ENCODE measurements at regions not wholly inside any gene's neighbourhood (a gene's known extent, or its start where the extent isn't known, plus 50 kb on each side); places are given as distances from the start of the nearest gene placed in this dataset.

- DNase-seq: no peak
- Mint-ChIP-seq H3K36me3 (no peaks in the 10 kb centered on the region), H3K27ac (no peak overlapping the region), H3K27me3 (peaks cover 4% of the 10 kb centered on the region), H3K4me1 (no peaks in the 10 kb centered on the region), H3K4me3 (no peak overlapping the region), H3K9me3 (no peaks in the 10 kb centered on the region)
Observed at GRCh38 chr18:21162786-21163185, 51.2 kb upstream of the ROCK1 start.

- Mint-ChIP-seq H3K36me3 (no peaks in the 10 kb centered on the region), H3K4me1 (no peaks in the 10 kb centered on the region), H3K27ac (no peak overlapping the region), H3K4me3 (no peak overlapping the region), H3K9me3 (no peaks in the 10 kb centered on the region), H3K27me3 (peaks cover 4% of the 10 kb centered on the region)
- DNase-seq: no peak
Observed at GRCh38 chr18:21163647-21164547, 52.3 kb upstream of the ROCK1 start.

GRCh38 chr18:21164548-21165095 lies 53.0 kb upstream of the ROCK1 start:
- H3K27ac Mint-ChIP-seq: no peak overlapping the region
- no peak for DNase-seq
- H3K4me3 Mint-ChIP-seq: no peak overlapping the region
- H3K4me1 Mint-ChIP-seq: no peaks in the 10 kb centered on the region
- H3K27me3 Mint-ChIP-seq: peaks cover 4% of the 10 kb centered on the region
- no peaks in the 10 kb centered on the region for H3K36me3 Mint-ChIP-seq
- H3K9me3 Mint-ChIP-seq: no peaks in the 10 kb centered on the region

GRCh38 chr18:21167641-21168377 lies 56.2 kb upstream of the ROCK1 start:
- DNase-seq: no peak
- Mint-ChIP-seq H3K4me3 (no peak overlapping the region), H3K9me3 (no peaks in the 10 kb centered on the region), H3K27ac (no peak overlapping the region), H3K27me3 (peaks cover 4% of the 10 kb centered on the region), H3K36me3 (no peaks in the 10 kb centered on the region), H3K4me1 (no peaks in the 10 kb centered on the region)

- peaks cover 4% of the 10 kb centered on the region for H3K27me3 Mint-ChIP-seq
- DNase-seq: no peak
- H3K9me3 Mint-ChIP-seq: no peaks in the 10 kb centered on the region
- H3K36me3 Mint-ChIP-seq: no peaks in the 10 kb centered on the region
- no peak overlapping the region for H3K27ac Mint-ChIP-seq
- H3K4me3 Mint-ChIP-seq: no peak overlapping the region
- H3K4me1 Mint-ChIP-seq: no peaks in the 10 kb centered on the region
Observed at GRCh38 chr18:21168880-21169279, 57.3 kb upstream of the ROCK1 start.

- H3K4me1 Mint-ChIP-seq: peaks cover 8% of the 10 kb centered on the region
- no peaks in the 10 kb centered on the region for H3K27me3 Mint-ChIP-seq
- H3K36me3 Mint-ChIP-seq: no peaks in the 10 kb centered on the region
- H3K27ac Mint-ChIP-seq: no peak overlapping the region
- H3K9me3 Mint-ChIP-seq: no peaks in the 10 kb centered on the region
- no peak overlapping the region for H3K4me3 Mint-ChIP-seq
- DNase-seq: no peak
Observed at GRCh38 chr18:21177822-21178221, 64.2 kb upstream of the GREB1L start.

GRCh38 chr18:21179590-21180220 lies 62.3 kb upstream of the GREB1L start:
- Mint-ChIP-seq H3K27me3 (no peaks in the 10 kb centered on the region), H3K36me3 (no peaks in the 10 kb centered on the region), H3K27ac (no peak overlapping the region), H3K4me1 (peaks cover 8% of the 10 kb centered on the region), H3K4me3 (no peak overlapping the region), H3K9me3 (no peaks in the 10 kb centered on the region)
- peak; percentile 35 for DNase-seq

GRCh38 chr18:21180588-21180987 lies 61.4 kb upstream of the GREB1L start:
- no peaks in the 10 kb centered on the region for H3K27me3 Mint-ChIP-seq
- no peak for DNase-seq
- H3K9me3 Mint-ChIP-seq: no peaks in the 10 kb centered on the region
- peaks cover 8% of the 10 kb centered on the region for H3K4me1 Mint-ChIP-seq
- H3K4me3 Mint-ChIP-seq: no peak overlapping the region
- H3K36me3 Mint-ChIP-seq: no peaks in the 10 kb centered on the region
- H3K27ac Mint-ChIP-seq: no peak overlapping the region

GRCh38 chr18:21181766-21182165 lies 60.3 kb upstream of the GREB1L start:
- peaks cover 8% of the 10 kb centered on the region for H3K4me1 Mint-ChIP-seq
- DNase-seq: no peak
- no peak overlapping the region for H3K4me3 Mint-ChIP-seq
- H3K36me3 Mint-ChIP-seq: no peaks in the 10 kb centered on the region
- no peak overlapping the region for H3K27ac Mint-ChIP-seq
- H3K27me3 Mint-ChIP-seq: no peaks in the 10 kb centered on the region
- H3K9me3 Mint-ChIP-seq: no peaks in the 10 kb centered on the region

- Mint-ChIP-seq H3K27ac (no peak overlapping the region), H3K4me1 (peaks cover 6% of the 10 kb centered on the region), H3K27me3 (no peaks in the 10 kb centered on the region), H3K36me3 (no peaks in the 10 kb centered on the region), H3K4me3 (no peak overlapping the region), H3K9me3 (no peaks in the 10 kb centered on the region)
- no peak for DNase-seq
Observed at GRCh38 chr18:21183670-21184069, 58.4 kb upstream of the GREB1L start.

- peaks cover 5% of the 10 kb centered on the region for H3K4me1 Mint-ChIP-seq
- no peaks in the 10 kb centered on the region for H3K27me3 Mint-ChIP-seq
- H3K36me3 Mint-ChIP-seq: no peaks in the 10 kb centered on the region
- no peak for DNase-seq
- no peak overlapping the region for H3K27ac Mint-ChIP-seq
- no peak overlapping the region for H3K4me3 Mint-ChIP-seq
- no peaks in the 10 kb centered on the region for H3K9me3 Mint-ChIP-seq
Observed at GRCh38 chr18:21184396-21184996, 57.5 kb upstream of the GREB1L start.

- H3K9me3 Mint-ChIP-seq: no peaks in the 10 kb centered on the region
- H3K27me3 Mint-ChIP-seq: peaks cover 7% of the 10 kb centered on the region
- no peak overlapping the region for H3K27ac Mint-ChIP-seq
- H3K36me3 Mint-ChIP-seq: no peaks in the 10 kb centered on the region
- no peak overlapping the region for H3K4me3 Mint-ChIP-seq
- no peak for DNase-seq
- no peaks in the 10 kb centered on the region for H3K4me1 Mint-ChIP-seq
Observed at GRCh38 chr18:21187886-21188285, 54.1 kb upstream of the GREB1L start.

- H3K4me3 Mint-ChIP-seq: no peak overlapping the region
- peaks cover 20% of the 10 kb centered on the region for H3K27me3 Mint-ChIP-seq
- H3K9me3 Mint-ChIP-seq: no peaks in the 10 kb centered on the region
- no peaks in the 10 kb centered on the region for H3K4me1 Mint-ChIP-seq
- DNase-seq: no peak
- no peak overlapping the region for H3K27ac Mint-ChIP-seq
- no peaks in the 10 kb centered on the region for H3K36me3 Mint-ChIP-seq
Observed at GRCh38 chr18:21191596-21192307, 50.3 kb upstream of the GREB1L start.

Measured in activated naive CD8-positive, alpha-beta T cell treated with anti-CD3 and anti-CD28 coated beads for 36 hours (primary cell).